T-helper 2 cell treated with Interferon-gamma antibody and Interleukin-4, amounts not matched to agents 100 ng/mL and 5 ng/mL, for 36 hours (primary cell): ENCODE measurements at regions not wholly inside any gene's neighbourhood (a gene's known extent, or its start where the extent isn't known, plus 50 kb on each side); places are given as distances from the start of the nearest gene placed in this dataset.

Source experiments
- intact Hi-C: fragments of 100-400 bp; cut with micrococcal nuclease; formaldehyde crosslinking; loops from one replicate; pipeline ENCODE4 v1.15.1; 2023

DNA sequence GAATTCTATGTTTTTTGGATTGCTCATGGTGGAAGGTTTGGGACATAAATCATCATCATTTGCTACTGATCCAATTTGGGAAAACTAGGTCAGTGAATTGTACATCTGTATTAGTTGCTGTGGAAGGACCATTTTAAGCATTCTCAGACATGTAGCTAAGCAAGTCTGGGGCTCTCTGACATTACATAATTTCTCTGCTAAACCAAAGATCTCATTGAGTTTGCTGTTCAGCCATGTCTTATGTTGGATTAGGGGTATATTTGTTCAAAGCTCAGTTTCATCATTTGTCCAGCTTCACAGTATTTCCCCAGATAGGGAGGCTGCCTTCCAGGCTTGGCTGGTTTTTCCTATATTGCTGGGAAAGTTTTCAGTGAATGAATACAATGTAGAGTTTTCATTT, 399.7 kb downstream of the MTX2 start:
- intact Hi-C loops, result no loop called here

DNA sequence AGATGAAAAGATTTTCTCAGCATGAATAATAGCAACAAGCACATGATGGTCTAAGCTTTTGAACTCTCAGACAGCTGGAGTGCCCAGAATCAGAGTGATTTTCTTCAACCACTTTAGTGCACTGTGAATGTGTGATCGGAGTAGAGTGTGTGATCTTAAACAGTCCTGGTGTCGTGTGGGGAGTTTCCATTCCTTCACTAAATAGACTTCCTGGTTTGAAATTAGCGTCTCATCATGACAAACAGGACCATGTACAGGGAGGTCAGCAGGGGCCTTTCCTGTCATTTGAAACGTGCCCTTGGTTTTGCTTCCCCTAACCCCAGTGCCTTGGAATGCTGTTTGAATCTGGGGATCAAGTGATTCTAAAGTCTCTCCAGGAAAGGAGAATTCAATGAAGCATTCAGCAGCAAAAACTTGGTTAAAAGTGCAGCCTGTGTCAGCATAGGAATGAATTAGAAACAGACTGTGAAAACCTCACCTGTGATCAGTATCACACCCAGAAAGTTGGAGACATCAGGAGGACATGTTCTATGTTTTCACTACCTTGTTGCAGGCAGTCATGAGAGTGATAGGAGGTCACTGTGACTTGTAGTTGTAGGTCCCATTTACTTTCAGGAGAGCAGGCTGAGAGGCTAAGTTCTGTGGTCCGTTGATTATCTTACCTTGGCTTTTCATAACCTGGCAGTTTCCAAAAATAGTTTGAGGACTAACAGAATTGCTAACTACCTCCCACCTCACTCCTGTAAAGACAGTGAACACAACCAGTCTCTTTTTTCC, 400.3 kb downstream of the MTX2 start:
- intact Hi-C loops, result no loop called here

DNA sequence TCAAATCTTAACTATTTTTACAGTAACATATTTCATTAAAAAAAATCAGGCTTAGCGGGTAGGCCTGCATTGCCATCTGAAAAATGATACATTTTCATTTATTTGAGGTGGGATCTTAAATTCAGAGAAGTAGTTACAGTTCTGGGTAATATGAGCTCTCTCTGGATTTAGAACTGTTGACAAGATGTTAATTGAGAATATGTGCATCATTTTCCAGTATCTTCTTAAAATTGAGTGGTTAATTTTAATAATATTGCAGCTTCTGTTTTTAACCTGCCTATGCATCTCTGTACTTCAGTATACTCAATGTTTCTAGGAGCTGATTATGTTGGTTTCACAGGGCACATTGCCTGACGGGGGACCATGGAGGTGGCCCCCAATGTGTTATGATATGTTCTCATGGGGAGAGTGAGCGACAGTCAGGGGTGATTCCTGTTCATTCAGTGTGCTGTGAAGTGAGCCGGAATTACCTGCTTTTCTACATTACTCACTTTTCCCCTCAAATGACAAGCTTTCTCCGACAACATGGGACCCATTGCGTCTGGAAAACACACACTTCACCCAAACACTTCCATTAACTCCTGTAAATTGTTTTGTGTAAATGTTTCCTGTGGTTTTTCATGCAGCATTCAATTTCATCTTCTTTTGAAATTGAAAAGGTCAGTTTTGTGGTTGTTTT, 406.2 kb downstream of the MTX2 start:
- intact Hi-C loops, result no loop called here

DNA sequence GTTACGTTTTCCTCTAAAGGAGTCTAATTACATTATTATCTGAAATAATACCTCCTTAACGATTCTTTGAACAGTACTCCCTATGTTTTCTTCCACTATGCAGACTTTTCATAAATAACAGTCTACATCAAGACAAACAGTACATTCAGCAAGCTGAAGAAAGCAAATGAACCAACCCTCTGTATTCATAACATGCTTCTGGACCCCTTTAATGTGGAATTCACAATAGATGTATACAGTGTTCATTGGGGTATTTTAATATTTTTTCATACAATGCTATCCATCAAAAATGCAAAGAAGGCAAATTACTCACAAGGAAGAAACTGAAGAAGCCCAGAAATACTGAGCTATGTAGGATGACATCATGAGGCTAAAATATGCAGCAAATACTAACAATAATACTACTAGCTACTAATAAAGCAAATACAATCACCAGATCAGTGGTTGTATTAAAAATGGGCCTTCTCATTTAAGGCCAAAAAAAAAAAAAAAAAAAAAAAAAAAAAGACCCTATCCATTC, 408.6 kb downstream of the MTX2 start:
- intact Hi-C loops, result no loop called here

DNA sequence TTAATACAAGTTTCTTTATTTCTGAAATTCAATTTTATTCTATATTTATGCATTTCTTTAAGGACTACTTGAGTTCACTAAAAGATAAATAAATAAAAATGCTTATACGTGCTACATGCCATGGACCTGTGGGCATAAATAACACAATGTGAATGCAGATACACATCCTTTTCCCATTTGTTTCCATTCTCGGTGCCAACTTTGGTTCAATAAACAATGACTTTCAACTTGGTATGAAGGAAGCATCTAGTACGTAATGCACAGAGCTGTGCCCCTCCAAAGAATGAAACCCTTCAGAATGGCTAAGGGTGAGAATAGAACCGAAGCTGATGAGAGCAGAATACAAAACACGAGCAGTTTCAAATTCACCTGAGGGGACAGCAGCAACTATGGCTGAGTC, 409.3 kb downstream of the MTX2 start:
- intact Hi-C loops, result no loop called here

DNA sequence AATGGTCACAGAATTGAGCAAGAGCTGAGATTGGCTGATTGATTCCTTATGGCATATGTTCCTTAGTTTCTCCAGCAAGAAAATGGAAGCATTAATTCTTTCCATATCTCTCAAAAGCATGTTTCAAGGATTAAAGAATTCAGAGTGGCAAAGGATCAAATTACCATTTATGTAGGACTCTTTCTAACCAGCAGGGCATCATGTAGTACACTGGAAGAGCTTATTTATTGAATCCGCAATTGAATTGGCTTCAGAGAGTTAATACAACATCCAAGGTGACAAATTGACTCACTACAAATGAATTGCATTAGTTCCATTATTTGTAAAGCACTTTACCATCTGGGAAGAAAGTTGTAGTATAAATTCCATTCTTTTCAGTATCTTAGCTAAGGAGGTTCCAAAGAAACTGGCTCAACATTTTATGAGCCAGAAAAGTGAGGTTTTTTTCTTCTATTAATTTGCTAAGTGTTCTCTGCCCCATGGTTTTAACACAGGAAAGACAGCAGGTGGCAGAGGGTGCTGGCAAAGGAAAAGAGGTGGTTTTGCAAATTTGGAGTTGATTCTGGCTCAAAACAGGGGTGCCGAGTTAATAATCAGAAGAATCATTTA, 409.9 kb downstream of the MTX2 start:
- intact Hi-C loops, result no loop called here

DNA sequence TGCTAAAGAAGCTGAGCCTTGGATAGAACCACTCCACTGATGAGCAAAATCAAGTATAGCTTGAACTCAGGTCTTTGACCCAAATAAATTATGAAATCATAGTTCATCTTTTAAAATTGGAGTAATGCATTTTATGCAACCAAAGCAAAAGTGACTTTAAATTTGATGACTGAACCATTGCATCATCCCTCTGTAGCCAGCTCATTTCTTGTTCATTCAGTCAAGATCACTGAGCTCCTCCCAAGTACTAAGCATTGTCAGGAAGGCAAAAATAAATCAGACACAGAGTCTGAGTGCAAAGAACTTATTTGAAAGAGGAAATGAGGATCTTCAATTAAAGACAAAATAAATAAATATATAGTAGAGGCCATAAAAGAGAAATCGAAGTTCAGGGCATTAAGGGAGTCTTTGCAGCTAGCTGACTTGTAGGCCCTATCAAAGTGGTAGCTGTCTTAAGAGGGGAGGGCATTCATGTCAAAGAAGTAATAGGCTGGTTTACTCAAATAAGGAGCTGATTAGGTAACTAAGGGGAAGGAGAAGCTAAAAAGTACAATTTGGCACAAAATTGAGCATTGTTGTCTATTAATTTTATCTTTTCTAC, 411.8 kb downstream of the MTX2 start:
- intact Hi-C loops, result no loop called here

DNA sequence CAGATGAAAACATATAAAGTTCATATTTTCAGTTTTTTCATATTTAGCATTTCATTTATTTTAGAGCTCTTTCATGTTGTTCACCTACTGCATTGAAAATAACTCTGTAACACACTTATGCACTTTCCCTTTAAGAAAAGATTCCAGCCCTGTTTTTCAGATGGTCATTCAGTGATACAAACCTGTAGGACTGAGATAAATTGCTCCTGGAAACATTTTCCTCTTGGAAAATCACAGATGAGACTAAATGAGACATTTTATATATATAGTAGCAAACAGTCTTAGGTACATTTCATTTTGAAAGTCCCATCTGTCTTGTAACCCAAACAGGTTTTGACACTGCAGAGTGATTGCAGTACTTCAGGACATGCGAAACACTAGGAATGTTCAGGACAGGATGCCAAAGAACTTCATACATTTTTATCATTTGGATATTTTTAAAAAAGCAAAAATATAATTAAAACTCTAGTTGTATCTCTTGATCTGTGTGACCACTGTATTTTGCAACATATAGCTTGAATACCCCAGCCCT, 412.4 kb downstream of the MTX2 start:
- intact Hi-C loops, result no loop called here

DNA sequence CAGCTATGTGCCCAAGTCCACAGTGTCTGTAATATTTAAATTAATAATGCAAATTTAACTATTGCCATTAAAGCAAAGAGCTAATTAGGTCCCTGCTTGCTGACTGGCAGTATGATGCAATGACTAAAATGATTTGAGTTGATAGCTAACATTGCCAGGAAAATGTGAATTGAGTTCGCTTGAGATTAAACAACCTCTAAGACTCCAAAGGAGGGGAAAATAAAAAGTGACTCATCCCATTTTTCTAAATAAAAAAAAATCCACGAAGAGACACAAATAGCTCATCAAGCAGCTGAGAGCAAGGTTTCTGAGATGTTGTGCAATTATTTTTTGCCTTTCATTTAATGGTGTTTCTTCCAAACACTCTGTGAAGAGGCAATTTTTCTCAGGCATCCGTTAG, 413.0 kb downstream of the MTX2 start:
- intact Hi-C loops, result no loop called here

DNA sequence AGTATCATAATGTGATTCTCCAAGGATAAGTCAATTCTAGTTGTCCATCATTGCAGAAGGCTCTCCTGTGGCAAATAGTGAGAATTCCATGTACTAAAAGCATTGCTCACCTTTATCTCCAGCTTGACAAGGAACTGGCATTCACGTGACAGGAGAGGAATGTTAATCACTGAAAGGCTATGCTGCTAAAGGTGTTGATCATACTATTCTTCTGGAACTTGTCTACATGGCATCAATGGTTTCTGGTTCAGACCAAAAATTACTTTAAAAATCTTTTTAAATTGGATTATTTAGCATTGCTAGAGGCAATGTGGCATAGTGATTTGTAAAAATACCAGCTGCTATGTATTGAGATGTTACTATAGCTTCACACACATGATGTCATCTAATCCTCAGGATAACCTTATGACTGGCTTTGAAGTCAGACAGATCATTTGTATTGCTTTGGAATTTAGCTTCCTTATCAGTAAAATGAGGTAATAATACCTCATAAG, 414.4 kb downstream of the MTX2 start:
- intact Hi-C loops, result no loop called here

DNA sequence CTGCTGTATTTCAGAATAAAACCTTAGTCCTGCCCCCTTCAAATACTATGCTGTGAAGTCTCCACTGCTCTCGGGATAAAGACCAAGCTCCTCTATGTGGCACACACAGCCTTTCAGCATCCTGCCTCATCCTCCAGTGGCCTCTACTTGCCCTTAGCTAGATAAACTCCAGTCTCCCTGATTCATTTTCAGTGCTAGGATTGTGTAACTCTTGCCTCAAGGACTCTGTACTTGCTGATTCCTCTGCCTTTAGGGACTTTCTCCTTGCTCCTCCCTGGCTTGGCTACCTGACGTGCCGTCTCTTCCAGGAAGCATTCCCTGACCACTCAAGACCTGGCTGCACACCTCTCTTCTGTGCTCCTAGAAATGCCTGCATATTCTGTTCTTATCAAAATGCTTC, 416.7 kb downstream of the MTX2 start:
- intact Hi-C loops, result no loop called here

DNA sequence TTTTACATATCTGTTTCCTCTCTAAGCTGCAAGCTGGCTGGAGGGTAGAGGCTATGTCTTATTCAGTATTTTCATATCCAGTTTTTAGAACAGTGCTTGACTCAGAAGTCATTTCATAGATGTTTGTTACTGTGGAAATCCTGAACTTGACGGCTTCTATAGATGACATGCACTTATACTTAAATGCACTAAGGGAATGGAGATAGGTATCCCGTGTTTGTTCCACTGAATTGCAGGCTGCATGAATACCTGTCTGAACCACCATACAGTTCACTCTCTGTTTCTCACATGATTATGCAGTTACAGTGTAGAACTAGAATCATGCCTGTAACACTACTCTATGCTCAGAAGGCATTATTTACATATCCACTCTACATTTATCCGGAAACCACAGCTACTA, 417.1 kb downstream of the MTX2 start:
- intact Hi-C loops, result no loop called here

DNA sequence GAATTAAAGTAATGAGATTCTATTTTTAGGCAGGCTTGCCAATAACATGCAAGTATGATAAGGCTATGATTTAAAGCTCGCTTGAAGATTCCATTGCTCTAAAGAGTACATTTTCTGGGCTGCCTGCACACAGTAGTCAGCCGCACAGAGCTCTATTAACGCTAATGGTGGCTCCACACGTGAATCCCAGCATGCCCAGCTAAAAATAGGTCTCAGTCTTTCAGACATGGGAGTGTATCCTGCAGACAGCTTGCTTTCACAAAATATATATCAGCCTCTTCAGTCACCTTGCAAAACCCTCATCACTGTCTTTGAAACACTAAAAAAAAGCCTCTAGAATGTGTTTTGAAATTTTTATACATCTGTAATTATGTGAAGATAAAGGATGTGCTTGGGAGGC, 418.1 kb downstream of the MTX2 start:
- intact Hi-C loops, result no loop called here

DNA sequence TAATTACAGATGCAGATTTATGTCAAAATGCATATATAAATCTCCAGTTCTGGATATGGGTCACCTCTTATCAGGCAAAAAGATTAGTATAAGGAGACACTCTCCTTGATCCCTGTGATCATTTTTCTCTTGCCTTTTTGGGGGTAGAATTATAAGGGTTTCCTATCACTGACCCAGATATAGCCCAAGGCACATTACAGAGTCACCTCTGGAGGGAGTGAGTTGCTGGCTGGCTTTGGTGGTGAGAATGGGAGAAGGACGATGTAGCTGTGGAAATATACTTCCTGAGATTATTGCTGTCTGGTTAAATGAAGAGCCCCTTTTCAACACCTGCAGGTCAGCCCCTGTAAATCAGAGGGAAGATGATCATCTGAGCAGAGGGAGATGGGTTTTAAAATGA, 418.7 kb downstream of the MTX2 start:
- intact Hi-C loops, result no loop called here

DNA sequence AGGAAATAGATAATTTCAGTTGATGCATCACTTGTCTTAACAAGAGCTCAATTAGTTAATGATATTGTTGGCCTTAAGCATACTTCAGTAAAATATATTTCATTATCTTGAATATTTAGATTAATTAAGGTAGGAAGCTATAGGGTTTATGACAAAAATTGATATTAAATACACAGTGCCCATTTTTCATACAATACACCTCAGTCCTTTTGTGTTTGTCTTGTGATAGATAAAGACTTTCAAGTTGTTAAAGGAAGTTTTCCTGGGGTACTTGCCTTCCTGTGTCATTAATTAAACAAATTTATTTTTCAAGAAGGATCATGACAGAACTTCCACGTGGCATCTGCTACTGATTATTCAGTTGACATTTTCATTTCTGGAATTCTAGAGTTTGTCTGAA, 420.5 kb downstream of the MTX2 start:
- intact Hi-C loops, result no loop called here

DNA sequence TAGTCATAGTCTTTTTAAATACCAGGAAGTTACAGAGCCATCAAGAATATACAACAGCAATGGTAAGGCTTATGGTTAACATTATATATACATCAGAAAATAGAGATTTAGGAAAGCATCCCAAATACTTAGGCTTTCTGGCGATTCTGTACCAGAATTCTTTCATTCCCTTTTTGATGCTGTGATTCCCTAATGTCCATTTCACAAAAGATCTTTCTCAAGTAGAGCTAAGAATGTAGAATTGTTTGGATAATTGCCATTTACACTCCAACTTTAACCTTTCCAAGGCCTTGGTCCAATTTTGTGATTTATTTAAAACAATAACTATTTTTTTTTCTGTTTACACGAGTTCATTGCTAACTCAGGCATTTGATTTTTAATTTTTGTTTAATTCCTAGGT, 422.2 kb downstream of the MTX2 start:
- intact Hi-C loops, result no loop called here

DNA sequence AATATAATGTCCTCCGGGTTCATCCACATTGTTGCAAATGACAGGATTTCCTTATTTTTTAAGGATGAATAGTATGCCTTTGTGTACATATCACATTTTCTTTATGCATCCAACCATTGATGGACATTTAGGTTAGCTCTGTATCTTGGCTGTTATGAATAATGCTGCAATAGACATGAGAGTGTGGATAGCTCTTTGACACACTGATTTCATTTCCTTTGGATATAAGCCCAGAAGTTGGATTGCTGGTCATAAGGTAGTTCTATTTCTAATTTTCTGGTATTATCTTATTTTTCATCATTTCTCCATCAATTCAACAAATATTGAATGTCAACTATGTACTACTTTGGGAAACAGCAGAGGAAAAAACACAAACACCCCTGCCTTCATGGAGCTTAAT, 423.3 kb downstream of the MTX2 start:
- intact Hi-C loops, result no loop called here

DNA sequence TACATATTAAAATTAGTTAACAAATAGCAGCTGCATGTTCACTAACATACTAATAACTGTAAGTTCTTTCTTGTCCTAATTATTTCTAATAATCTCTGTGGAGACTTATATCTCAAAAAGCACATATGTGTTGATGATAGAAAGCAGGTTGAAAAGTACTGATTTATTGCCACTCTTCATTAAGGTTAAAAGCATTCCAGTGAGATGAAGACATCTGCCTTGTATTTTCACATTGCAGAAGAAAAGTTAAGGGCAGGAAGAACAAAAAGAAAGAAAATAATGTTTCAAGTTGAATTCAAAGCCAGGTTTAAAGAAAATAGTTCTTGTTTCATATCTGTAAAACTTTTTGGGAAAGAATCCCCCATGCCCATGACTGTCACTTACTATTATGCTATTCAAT, 429.9 kb downstream of the MTX2 start:
- intact Hi-C loops, result no loop called here

DNA sequence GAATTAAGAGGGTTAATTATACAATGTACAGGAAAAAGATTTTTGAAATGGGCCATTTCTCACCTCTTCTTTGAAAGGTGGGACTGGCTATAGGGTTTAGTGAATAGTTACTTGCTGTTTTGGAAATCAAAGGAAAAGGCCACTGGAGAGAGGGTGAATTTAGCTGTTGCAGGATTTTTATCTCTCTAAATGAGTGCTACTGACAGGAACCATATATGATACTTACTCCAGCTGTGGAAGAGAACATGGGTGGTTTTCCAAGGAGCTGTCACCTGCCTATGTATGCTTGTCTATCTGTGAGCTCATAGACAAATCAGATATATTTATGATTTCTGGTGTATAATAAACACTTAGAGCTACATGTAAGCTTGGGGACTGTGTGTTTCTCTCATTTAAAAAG, 430.4 kb downstream of the MTX2 start:
- intact Hi-C loops, result no loop called here

DNA sequence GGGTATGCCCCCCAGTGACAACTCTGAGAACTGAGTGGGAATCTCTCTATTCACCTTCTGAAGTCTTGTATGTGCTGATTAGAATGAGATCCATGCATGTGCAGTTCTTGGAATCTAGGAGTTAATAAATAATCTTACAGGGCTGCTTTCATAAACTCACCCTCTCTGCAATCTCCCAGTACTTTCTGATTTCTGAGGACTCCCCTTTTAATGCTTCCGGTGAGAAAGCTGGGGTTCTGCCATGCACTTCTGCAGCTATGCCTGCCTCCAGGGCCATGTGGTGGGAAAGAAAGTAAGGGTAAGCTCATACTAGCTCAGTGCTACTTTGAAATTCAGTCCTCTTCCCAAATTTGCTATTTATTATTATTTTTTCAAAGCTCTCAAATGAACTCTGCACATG, 432.9 kb downstream of the MTX2 start:
- intact Hi-C loops, result no loop called here

DNA sequence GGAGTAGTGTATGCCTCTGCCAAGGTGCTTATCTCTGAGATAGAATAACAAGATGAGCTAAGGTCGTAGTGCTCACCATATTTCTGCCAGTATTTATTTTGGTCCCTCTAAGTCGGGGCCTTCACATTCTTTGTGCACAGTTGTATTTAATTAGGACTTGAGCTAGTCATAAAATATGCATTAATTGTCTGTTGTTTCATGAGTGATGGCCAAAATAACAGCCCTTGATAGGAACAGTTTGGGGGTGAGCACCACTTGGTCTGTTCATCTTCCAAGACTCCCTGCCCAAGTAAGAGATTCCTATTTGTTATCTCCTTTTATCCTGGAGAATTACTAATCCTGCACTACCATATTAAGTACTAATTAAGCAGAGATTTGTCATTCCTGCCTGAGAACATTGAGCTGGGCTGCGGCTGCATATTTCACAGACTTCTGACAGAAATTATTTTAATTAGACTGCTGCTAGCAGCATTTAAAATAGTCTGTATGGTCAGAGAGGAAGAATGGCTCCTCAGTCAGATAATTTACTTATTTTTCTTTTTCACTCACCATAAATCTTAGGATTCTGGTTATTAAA, 435.1 kb downstream of the MTX2 start:
- intact Hi-C loops, result no loop called here
